Body of pancreas (tissue), 4 donors: ENCODE measurements at regions not wholly inside any gene's neighbourhood (a gene's known extent, or its start where the extent isn't known, plus 50 kb on each side); places are given as distances from the start of the nearest gene placed in this dataset.

ENCODE experiments used
- ATAC-seq: fragments of 150-250 bp; one replicate; pipeline ENCODE4 v1.9.1; 2016
- DNase-seq, 4 donors: peaks; one replicate each; pipeline ENCODE4 v3.0.0-alpha.2; 2019
- H3K27ac ChIP-seq, 4 donors: fragments of 200-600 bp; sonication (generic); 1 replicate in 3 of 4; 2 replicates in 1 of 4; pipeline versions ENCODE4 v1.5.1 to v1.6.1; 2016 to 2019; ENCODE audit warnings: mild to moderate bottlenecking in 1 of 4, mixed read lengths in 1 of 4, moderate library complexity in 1 of 4
- H3K27me3 ChIP-seq, 2 donors: fragments of 200-600 bp; sonication (generic); one replicate each; pipeline ENCODE4 v1.6.0; 2016; ENCODE audit warnings: mild to moderate bottlenecking in 1 of 2
- H3K36me3 ChIP-seq, 2 donors: fragments of 200-600 bp; sonication (generic); replicated peaks in 1 of 2; 2 replicates each; pipeline ENCODE4 v1.5.1; 2016; ENCODE audit warnings: low read depth in 2 of 2; ENCODE audit not compliant: insufficient read depth in 1 of 2
- H3K4me1 ChIP-seq: fragments of 200-600 bp; sonication (generic); one replicate; pipeline ENCODE4 v1.6.0; 2016
- H3K4me3 ChIP-seq, 2 donors: fragments of 200-600 bp; sonication (generic); 1 replicate in 1 of 2; 2 replicates in 1 of 2; pipeline ENCODE4 v1.5.1; 2016 to 2019
- H3K9me3 ChIP-seq, 3 donors: fragments of 200-600 bp; sonication (generic); 1 replicate in 2 of 3; 2 replicates in 1 of 3; pipeline ENCODE4 v1.5.1; 2016
- POLR2A ChIP-seq, 3 donors: fragments of 450-650 bp; IDR thresholded peaks; one replicate each; pipeline ENCODE4 v1.6.1; 2016; ENCODE audit warnings: antibody characterized with exemption in 3 of 3, mild to moderate bottlenecking in 2 of 3
- WGBS, 2 donors: methylation state at CpG; one replicate each; pipeline ENCODE4 v1.1.5; 2017; 5-methylcytosine and 5-hydroxymethylcytosine counted together
- intact Hi-C: fragments of 100-400 bp; cut with DNase I; formaldehyde crosslinking; loops from one replicate; pipeline ENCODE4 v1.15.1; 2023
- TF ChIP-seq, protein P1 (sequence below), 7 experiments: fragments of 450-650 bp in 4 of 7; fragments of 200-600 bp in 3 of 7; sonication (generic) in 3 of 7; IDR thresholded peaks; one replicate each; pipeline ENCODE4 v1.5.1; 2016 to 2019; ENCODE audit warnings: antibody characterized with exemption in 7 of 7

DNA sequence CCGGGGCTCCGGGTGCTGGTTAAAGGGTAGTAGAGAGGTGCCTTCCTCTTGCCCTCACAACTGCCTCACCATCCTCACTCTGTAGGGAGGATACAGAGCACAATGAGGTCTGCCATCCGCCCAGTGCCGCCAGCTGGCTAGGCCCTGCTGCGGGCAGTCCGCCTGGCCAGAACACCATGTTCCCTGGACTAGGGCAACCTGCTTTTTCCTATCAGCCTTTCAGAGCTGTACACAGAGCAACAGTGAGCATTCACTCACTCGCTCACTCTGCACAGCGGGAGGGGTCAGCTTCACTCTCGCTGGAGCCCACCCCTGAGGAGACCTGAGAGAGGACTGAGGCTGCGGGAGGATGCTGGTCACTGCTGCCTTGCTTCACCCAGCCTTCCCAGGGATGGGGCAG, 218.7 kb upstream of the CHRNA7 start:
- H3K4me1 ChIP-seq, result no peaks in the 10 kb centered on the region
- H3K4me3 ChIP-seq, result no peak overlapping the region
- DNase-seq (no peak), ATAC-seq (no peak)
- H3K27me3 ChIP-seq, result no peaks in the 10 kb centered on the region
- H3K36me3 ChIP-seq, result no peaks in the 10 kb centered on the region
- no peak overlapping the region for H3K27ac ChIP-seq
- no peaks in the 10 kb centered on the region for H3K9me3 ChIP-seq
- 95 to 98% methylated on average over 10 of the region's 10 CpGs for WGBS, 2 donors
- TF ChIP-seq, protein P1, sequence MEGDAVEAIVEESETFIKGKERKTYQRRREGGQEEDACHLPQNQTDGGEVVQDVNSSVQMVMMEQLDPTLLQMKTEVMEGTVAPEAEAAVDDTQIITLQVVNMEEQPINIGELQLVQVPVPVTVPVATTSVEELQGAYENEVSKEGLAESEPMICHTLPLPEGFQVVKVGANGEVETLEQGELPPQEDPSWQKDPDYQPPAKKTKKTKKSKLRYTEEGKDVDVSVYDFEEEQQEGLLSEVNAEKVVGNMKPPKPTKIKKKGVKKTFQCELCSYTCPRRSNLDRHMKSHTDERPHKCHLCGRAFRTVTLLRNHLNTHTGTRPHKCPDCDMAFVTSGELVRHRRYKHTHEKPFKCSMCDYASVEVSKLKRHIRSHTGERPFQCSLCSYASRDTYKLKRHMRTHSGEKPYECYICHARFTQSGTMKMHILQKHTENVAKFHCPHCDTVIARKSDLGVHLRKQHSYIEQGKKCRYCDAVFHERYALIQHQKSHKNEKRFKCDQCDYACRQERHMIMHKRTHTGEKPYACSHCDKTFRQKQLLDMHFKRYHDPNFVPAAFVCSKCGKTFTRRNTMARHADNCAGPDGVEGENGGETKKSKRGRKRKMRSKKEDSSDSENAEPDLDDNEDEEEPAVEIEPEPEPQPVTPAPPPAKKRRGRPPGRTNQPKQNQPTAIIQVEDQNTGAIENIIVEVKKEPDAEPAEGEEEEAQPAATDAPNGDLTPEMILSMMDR (IDR thresholded peaks at IDR 0.05), result no peak
- no peak for TF ChIP-seq POLR2A (IDR thresholded peaks at IDR 0.05)
- intact Hi-C loops, result no loop called here

- ATAC-seq, result no peak
- no peak for DNase-seq
- WGBS, 2 donors, result 72 to 82% methylated on average over 4 to 5 of the region's 5 CpGs
- no peaks in the 10 kb centered on the region for H3K36me3 ChIP-seq
- no peaks in the 10 kb centered on the region for H3K9me3 ChIP-seq
- intact Hi-C loops, result no loop called here
- no peak overlapping the region for H3K4me3 ChIP-seq
- H3K27me3 ChIP-seq, result no peaks in the 10 kb centered on the region
- no peak for TF ChIP-seq POLR2A (IDR thresholded peaks at IDR 0.05)
- TF ChIP-seq, protein P1 (IDR thresholded peaks at IDR 0.05), result no peak
- no peak overlapping the region for H3K27ac ChIP-seq
- H3K4me1 ChIP-seq, result no peaks in the 10 kb centered on the region
Observed at GRCh38 chr15:31814082-31814481, 216.2 kb upstream of the CHRNA7 start.

- ATAC-seq, result no peak
- DNase-seq, result no peak
- WGBS, 2 donors, result 76 to 80% methylated on average over 14 to 15 of the region's 15 CpGs
- H3K4me1 ChIP-seq, result no peaks in the 10 kb centered on the region
- no peaks in the 10 kb centered on the region for H3K9me3 ChIP-seq
- no peaks in the 10 kb centered on the region for H3K27me3 ChIP-seq
- H3K4me3 ChIP-seq, result no peak overlapping the region
- TF ChIP-seq POLR2A (IDR thresholded peaks at IDR 0.05), result no peak
- TF ChIP-seq, protein P1 (IDR thresholded peaks at IDR 0.05), result no peak
- intact Hi-C loops, result no loop called here
- no peaks in the 10 kb centered on the region for H3K36me3 ChIP-seq
- no peak overlapping the region for H3K27ac ChIP-seq
Observed at GRCh38 chr15:31815411-31816155, 214.7 kb upstream of the CHRNA7 start.

DNA sequence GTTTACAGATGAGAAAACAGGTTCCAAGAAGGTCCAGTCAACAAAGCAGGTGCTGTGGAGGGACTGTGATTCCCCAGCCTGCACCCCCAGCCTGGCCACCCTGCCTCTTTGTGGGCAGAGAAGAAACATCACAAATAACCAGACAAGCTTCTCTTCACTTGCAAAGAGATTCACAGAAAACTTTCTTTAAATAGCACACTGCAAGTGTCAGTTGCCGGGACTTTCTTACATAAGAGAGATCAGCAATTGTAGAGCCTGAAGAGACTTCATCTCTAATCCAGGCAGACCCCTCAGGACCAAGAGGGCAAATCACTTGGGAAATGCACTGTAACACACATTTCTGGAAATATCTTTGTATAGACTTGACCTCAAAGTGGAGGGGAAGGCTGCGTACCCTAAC, 207.9 kb upstream of the CHRNA7 start:
- intact Hi-C loops, result no loop called here
- no peaks in the 10 kb centered on the region for H3K9me3 ChIP-seq
- H3K27ac ChIP-seq, result no peak overlapping the region
- ATAC-seq, result no peak
- no peak overlapping the region for H3K4me3 ChIP-seq
- H3K4me1 ChIP-seq, result no peaks in the 10 kb centered on the region
- no peak for TF ChIP-seq POLR2A (IDR thresholded peaks at IDR 0.05)
- TF ChIP-seq, protein P1 (IDR thresholded peaks at IDR 0.05), result no peak
- no peak for DNase-seq
- H3K36me3 ChIP-seq, result no peaks in the 10 kb centered on the region
- H3K27me3 ChIP-seq, result no peaks in the 10 kb centered on the region
- 96% methylated on average over 2 of the region's 2 CpGs for WGBS, 2 donors

DNA sequence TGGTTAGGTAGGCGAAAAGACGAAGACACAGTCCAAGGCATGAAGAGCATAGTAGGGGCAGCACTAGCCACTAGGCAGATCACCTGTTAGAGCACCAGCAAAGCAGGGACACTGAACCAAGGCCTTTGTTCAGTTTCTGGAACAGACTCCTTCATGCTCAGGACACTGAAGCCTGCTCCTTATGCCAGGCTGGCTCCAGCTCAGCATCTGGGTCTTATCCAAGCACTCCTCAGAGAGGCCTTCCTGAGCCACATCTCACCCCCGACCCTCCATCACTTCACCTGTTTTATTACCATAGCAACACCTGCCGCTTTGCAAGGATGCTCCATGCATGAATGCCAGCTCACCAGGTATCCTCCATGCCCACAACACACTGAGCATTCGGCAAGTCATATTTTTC, 206.3 kb upstream of the CHRNA7 start:
- Histone ChIP-seq H3K9me3 (no peaks in the 10 kb centered on the region), H3K4me1 (no peaks in the 10 kb centered on the region), H3K36me3 (no peaks in the 10 kb centered on the region), H3K27ac (no peak overlapping the region), H3K27me3 (no peaks in the 10 kb centered on the region), H3K4me3 (no peak overlapping the region)
- no peak for TF ChIP-seq POLR2A (IDR thresholded peaks at IDR 0.05)
- TF ChIP-seq, protein P1 (IDR thresholded peaks at IDR 0.05), result no peak
- ATAC-seq (no peak), DNase-seq (no peak)
- 73 to 79% methylated on average over 5 of the region's 5 CpGs for WGBS, 2 donors
- intact Hi-C loops, result no loop called here
